WTC11 (cell line): ENCODE measurements at regions not wholly inside any gene's neighbourhood (a gene's known extent, or its start where the extent isn't known, plus 50 kb on each side); places are given as distances from the start of the nearest gene placed in this dataset.

Experiments
- ATAC-seq: fragments of 200-7000 bp; cut with Tn5 transposase; 2 replicates; pipeline ENCODE4 v1.10.0; 2021; ENCODE audit warnings: mild to moderate bottlenecking, moderate library complexity
- CTCF ChIA-PET: fragments of 300-600 bp; sonication (Branson Sonifier 250); formaldehyde crosslinking; loops from one replicate; lab custom pipeline; 2021; ENCODE audit warnings: antibody characterized with exemption; lab: Charles Lee
- POLR2A ChIA-PET: fragments of 350-600 bp; sonication (Branson Sonifier 250); formaldehyde crosslinking; loops from one replicate; lab custom pipeline; 2021; ENCODE audit warnings: antibody characterized with exemption; lab: Charles Lee
- DNase-seq: peaks from one replicate; pipeline ENCODE4 v3.0.0; 2021; ENCODE audit warnings: low spot score
- H3K27ac Mint-ChIP-seq: 2 replicates; pipeline ENCODE4 v1.8.0; 2021; ENCODE audit warnings: mixed read lengths
- H3K27me3 Mint-ChIP-seq: 2 replicates; pipeline ENCODE4 v1.8.0; 2021; ENCODE audit warnings: low read depth, mild to moderate bottlenecking, moderate library complexity, mixed read lengths
- H3K36me3 Mint-ChIP-seq: 2 replicates; pipeline ENCODE4 v1.8.0; 2021; ENCODE audit warnings: mixed read lengths
- H3K4me1 Mint-ChIP-seq: 2 replicates; pipeline ENCODE4 v1.8.0; 2022; ENCODE audit warnings: mixed read lengths
- H3K4me3 Mint-ChIP-seq: 2 replicates; pipeline ENCODE4 v1.8.0; 2021; ENCODE audit warnings: mild to moderate bottlenecking, moderate library complexity, mixed read lengths
- H3K9me3 Mint-ChIP-seq: 2 replicates; pipeline ENCODE4 v1.8.0; 2021; ENCODE audit warnings: mixed read lengths
- ATF1 ChIP-seq: sonication (generic); formaldehyde crosslinking; IDR thresholded peaks from 2 replicates; pipeline ENCODE4 v1.8.1; 2023; ENCODE audit warnings: mild to moderate bottlenecking, moderate library complexity, missing genetic modification reagents
- ELF4 ChIP-seq: sonication (generic); formaldehyde crosslinking; IDR thresholded peaks from 2 replicates; pipeline ENCODE4 v1.8.1; 2022; ENCODE audit warnings: low read depth, mild to moderate bottlenecking, moderate library complexity, missing genetic modification reagents
- EMX1 ChIP-seq: fragments of 250-450 bp; sonication (Bioruptor Pico); IDR thresholded peaks from 2 replicates; pipeline ENCODE4 v1.8.0; 2021; ENCODE audit warnings: mild to moderate bottlenecking
- NFE2L1 ChIP-seq: sonication (generic); formaldehyde crosslinking; IDR thresholded peaks from 2 replicates; pipeline ENCODE4 v1.8.1; 2023; ENCODE audit warnings: missing genetic modification reagents
- OVOL2 ChIP-seq: fragments of 250-450 bp; sonication (Bioruptor Pico); IDR thresholded peaks from 2 replicates; pipeline ENCODE4 v1.9.0; 2021; ENCODE audit warnings: mild to moderate bottlenecking, borderline replicate concordance
- USF1 ChIP-seq: sonication (generic); formaldehyde crosslinking; IDR thresholded peaks from 2 replicates; pipeline ENCODE4 v1.8.0; 2022; ENCODE audit warnings: mild to moderate bottlenecking, missing genetic modification reagents
- ZBTB21 ChIP-seq: sonication (generic); formaldehyde crosslinking; IDR thresholded peaks from 2 replicates; pipeline ENCODE4 v1.8.1; 2023; ENCODE audit warnings: mild to moderate bottlenecking, missing genetic modification reagents, borderline replicate concordance
- ZNF232 ChIP-seq: sonication (generic); formaldehyde crosslinking; IDR thresholded peaks from 2 replicates; pipeline ENCODE4 v1.8.0; 2022; ENCODE audit warnings: mild to moderate bottlenecking, missing genetic modification reagents
- ZNF317 ChIP-seq: sonication (generic); formaldehyde crosslinking; IDR thresholded peaks from 2 replicates; pipeline ENCODE4 v1.8.1; 2023; ENCODE audit warnings: low read depth, mild to moderate bottlenecking, moderate library complexity, missing genetic modification reagents, borderline replicate concordance
- ZNF532 ChIP-seq: fragments of 250-450 bp; sonication (Bioruptor Pico); IDR thresholded peaks from 2 replicates; pipeline ENCODE4 v1.9.0; 2021; ENCODE audit warnings: mild to moderate bottlenecking, borderline replicate concordance
- ZSCAN18 ChIP-seq: fragments of 250-450 bp; sonication (Bioruptor Pico); IDR thresholded peaks from 2 replicates; pipeline ENCODE4 v2.1.2; 2022; ENCODE audit warnings: mild to moderate bottlenecking, moderate library complexity
- TF ChIP-seq, protein P1 (sequence below): sonication (generic); formaldehyde crosslinking; IDR thresholded peaks from 2 replicates; pipeline ENCODE4 v1.8.1; 2022; ENCODE audit warnings: missing genetic modification reagents, borderline replicate concordance
- TF ChIP-seq, protein P2 (sequence below): sonication (generic); formaldehyde crosslinking; conservative IDR thresholded peaks from 2 replicates; pipeline ENCODE4 v1.8.1; 2023; ENCODE audit warnings: mild to moderate bottlenecking, low read depth, missing genetic modification reagents, moderate library complexity
- TF ChIP-seq, protein P3 (sequence below): sonication (generic); formaldehyde crosslinking; IDR thresholded peaks from 2 replicates; pipeline ENCODE4 v1.8.1; 2022; ENCODE audit warnings: mild to moderate bottlenecking, missing genetic modification reagents, moderate library complexity, borderline replicate concordance
- TF ChIP-seq, protein P4 (sequence below): sonication (generic); formaldehyde crosslinking; IDR thresholded peaks from 2 replicates; pipeline ENCODE4 v1.8.1; 2023; ENCODE audit warnings: mild to moderate bottlenecking, missing genetic modification reagents, moderate library complexity

- TF ChIP-seq, protein P1, sequence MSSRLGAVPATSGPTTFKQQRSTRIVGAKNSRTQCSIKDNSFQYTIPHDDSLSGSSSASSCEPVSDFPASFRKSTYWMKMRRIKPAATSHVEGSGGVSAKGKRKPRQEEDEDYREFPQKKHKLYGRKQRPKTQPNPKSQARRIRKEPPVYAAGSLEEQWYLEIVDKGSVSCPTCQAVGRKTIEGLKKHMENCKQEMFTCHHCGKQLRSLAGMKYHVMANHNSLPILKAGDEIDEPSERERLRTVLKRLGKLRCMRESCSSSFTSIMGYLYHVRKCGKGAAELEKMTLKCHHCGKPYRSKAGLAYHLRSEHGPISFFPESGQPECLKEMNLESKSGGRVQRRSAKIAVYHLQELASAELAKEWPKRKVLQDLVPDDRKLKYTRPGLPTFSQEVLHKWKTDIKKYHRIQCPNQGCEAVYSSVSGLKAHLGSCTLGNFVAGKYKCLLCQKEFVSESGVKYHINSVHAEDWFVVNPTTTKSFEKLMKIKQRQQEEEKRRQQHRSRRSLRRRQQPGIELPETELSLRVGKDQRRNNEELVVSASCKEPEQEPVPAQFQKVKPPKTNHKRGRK: no peak
- TF ChIP-seq OVOL2 (CRISPR knock-in tag) (no peak), ZBTB21 (CRISPR knock-in tag) (no peak)
Measured at GRCh38 chr5:145129797-145130196, 705.3 kb downstream of the PRELID2 start (continued).

DNA sequence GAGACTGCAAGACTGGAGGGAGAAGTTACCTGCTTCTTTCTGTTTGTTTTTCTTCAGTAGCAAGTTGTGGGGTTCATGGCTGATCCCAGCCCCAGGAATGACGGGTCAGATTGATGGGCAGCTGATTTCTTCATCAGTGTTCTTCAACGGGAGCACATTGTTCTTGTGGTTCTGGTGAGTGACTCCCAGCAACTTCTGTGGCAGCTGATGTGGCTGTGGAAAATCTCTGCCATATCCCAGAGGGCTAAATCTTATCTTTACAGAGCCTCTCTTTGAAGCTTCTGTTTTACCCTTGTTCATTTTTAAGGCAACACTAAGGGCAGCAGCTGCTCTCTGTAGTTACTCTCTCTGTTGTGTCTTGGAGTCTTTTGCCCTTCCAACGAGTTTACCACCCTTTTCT lies 710.3 kb downstream of the PRELID2 start:
- Mint-ChIP-seq H3K4me1 (0 out of 2 replicates have a peak, but pooled peaks cover 2% of the 10 kb centered on the region), H3K36me3 (no peaks in the 10 kb centered on the region), H3K4me3 (no peak overlapping the region)
- DNase-seq: no peak
- no peak for ATAC-seq
- no peak for TF ChIP-seq USF1
- no peak for TF ChIP-seq ELF4
- TF ChIP-seq ZNF232 (CRISPR knock-in tag): no peak
- TF ChIP-seq ZNF532: no peak
- TF ChIP-seq, protein P2, sequence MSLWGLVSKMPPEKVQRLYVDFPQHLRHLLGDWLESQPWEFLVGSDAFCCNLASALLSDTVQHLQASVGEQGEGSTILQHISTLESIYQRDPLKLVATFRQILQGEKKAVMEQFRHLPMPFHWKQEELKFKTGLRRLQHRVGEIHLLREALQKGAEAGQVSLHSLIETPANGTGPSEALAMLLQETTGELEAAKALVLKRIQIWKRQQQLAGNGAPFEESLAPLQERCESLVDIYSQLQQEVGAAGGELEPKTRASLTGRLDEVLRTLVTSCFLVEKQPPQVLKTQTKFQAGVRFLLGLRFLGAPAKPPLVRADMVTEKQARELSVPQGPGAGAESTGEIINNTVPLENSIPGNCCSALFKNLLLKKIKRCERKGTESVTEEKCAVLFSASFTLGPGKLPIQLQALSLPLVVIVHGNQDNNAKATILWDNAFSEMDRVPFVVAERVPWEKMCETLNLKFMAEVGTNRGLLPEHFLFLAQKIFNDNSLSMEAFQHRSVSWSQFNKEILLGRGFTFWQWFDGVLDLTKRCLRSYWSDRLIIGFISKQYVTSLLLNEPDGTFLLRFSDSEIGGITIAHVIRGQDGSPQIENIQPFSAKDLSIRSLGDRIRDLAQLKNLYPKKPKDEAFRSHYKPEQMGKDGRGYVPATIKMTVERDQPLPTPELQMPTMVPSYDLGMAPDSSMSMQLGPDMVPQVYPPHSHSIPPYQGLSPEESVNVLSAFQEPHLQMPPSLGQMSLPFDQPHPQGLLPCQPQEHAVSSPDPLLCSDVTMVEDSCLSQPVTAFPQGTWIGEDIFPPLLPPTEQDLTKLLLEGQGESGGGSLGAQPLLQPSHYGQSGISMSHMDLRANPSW (CRISPR knock-in tag): no peak
- TF ChIP-seq, protein P1: no peak
- TF ChIP-seq, protein P3, sequence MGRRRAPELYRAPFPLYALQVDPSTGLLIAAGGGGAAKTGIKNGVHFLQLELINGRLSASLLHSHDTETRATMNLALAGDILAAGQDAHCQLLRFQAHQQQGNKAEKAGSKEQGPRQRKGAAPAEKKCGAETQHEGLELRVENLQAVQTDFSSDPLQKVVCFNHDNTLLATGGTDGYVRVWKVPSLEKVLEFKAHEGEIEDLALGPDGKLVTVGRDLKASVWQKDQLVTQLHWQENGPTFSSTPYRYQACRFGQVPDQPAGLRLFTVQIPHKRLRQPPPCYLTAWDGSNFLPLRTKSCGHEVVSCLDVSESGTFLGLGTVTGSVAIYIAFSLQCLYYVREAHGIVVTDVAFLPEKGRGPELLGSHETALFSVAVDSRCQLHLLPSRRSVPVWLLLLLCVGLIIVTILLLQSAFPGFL (CRISPR knock-in tag): no peak
- no peak for TF ChIP-seq ZSCAN18 (CRISPR knock-in tag)
- no peak for TF ChIP-seq ZNF317 (CRISPR knock-in tag)
- TF ChIP-seq EMX1: no peak
- TF ChIP-seq NFE2L1 (CRISPR knock-in tag): no peak
- TF ChIP-seq, protein P4, sequence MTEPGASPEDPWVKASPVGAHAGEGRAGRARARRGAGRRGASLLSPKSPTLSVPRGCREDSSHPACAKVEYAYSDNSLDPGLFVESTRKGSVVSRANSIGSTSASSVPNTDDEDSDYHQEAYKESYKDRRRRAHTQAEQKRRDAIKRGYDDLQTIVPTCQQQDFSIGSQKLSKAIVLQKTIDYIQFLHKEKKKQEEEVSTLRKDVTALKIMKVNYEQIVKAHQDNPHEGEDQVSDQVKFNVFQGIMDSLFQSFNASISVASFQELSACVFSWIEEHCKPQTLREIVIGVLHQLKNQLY (CRISPR knock-in tag): no peak
- TF ChIP-seq ATF1: no peak
- TF ChIP-seq, all 79 proteins: peak for 0
- Mint-ChIP-seq H3K27ac (no peak overlapping the region), H3K27me3 (no peaks in the 10 kb centered on the region), H3K9me3 (peaks cover 5% of the 10 kb centered on the region)
- POLR2A ChIA-PET: no interaction called here
- CTCF ChIA-PET: no interaction called here
